SU-DHL-6 (cell line): ENCODE measurements at regions not wholly inside any gene's neighbourhood (a gene's known extent, or its start where the extent isn't known, plus 50 kb on each side); places are given as distances from the start of the nearest gene placed in this dataset.

ENCODE experiments used
- EZH2phosphoT487 ChIP-seq: fragments of 200-600 bp; sonication (generic), shearing (Covaris generic); conservative IDR thresholded peaks from 2 replicates; pipeline ENCODE4 v1.6.1; 2018; ENCODE audit warnings: mild to moderate bottlenecking, antibody characterized with exemption, low read length, moderate library complexity, mixed read lengths
- TF ChIP-seq, protein P1 (sequence below): fragments of 200-600 bp; sonication (generic); IDR thresholded peaks from one replicate; pipeline ENCODE4 v1.5.1; 2017; ENCODE audit warnings: antibody characterized with exemption, mild to moderate bottlenecking, low read length, moderate library complexity; ENCODE audit not compliant: insufficient read depth, poor library complexity, severe bottlenecking

- TF ChIP-seq EZH2phosphoT487, result no peak
- TF ChIP-seq, protein P1, sequence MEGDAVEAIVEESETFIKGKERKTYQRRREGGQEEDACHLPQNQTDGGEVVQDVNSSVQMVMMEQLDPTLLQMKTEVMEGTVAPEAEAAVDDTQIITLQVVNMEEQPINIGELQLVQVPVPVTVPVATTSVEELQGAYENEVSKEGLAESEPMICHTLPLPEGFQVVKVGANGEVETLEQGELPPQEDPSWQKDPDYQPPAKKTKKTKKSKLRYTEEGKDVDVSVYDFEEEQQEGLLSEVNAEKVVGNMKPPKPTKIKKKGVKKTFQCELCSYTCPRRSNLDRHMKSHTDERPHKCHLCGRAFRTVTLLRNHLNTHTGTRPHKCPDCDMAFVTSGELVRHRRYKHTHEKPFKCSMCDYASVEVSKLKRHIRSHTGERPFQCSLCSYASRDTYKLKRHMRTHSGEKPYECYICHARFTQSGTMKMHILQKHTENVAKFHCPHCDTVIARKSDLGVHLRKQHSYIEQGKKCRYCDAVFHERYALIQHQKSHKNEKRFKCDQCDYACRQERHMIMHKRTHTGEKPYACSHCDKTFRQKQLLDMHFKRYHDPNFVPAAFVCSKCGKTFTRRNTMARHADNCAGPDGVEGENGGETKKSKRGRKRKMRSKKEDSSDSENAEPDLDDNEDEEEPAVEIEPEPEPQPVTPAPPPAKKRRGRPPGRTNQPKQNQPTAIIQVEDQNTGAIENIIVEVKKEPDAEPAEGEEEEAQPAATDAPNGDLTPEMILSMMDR, result no peak
Observed at GRCh38 chr15:93302080-93302765, 213.2 kb upstream of the RGMA start.
